Fibroblast of lung (primary cell): ENCODE measurements at regions not wholly inside any gene's neighbourhood (a gene's known extent, or its start where the extent isn't known, plus 50 kb on each side); places are given as distances from the start of the nearest gene placed in this dataset.

ENCODE experiments used
- DNase-seq, 2 donors: peaks; one replicate each; pipeline versions ENCODE4 v3.0.0 to v3.0.0-alpha.2; 2010; ENCODE audit warnings: low read depth in 2 of 2
- H2AFZ ChIP-seq: 2 replicates; pipeline ENCODE4 v1.5.1; 2012; ENCODE audit warnings: low read length, control low read depth, inconsistent platforms
- H3K27ac ChIP-seq: 2 replicates; pipeline ENCODE4 v1.5.1; 2011; ENCODE audit warnings: low read length, control low read depth; ENCODE audit not compliant: insufficient read depth
- H3K27me3 ChIP-seq: 2 replicates; pipeline ENCODE4 v1.5.1; 2011; ENCODE audit warnings: mild to moderate bottlenecking, low read length; ENCODE audit not compliant: control insufficient read depth, insufficient read depth
- H3K36me3 ChIP-seq: 2 replicates; pipeline ENCODE4 v1.5.1; 2011; ENCODE audit warnings: low read length; ENCODE audit not compliant: control insufficient read depth, insufficient read depth
- H3K4me1 ChIP-seq: 2 replicates; pipeline ENCODE4 v1.5.1; 2011; ENCODE audit warnings: low read length; ENCODE audit not compliant: control insufficient read depth, insufficient read depth; ENCODE audit errors: extremely low read depth
- H3K4me2 ChIP-seq: 2 replicates; pipeline ENCODE4 v1.5.1; 2011; ENCODE audit warnings: low read length, control low read depth; ENCODE audit not compliant: insufficient read depth; ENCODE audit errors: extremely low read depth
- H3K4me3 ChIP-seq, 4 experiments: fragments of 200-600 bp in 1 of 4; sonication (generic) in 1 of 4; replicated peaks in 1 of 4; 2 replicates each; pipeline ENCODE4 v1.5.1; 2011 to 2016; ENCODE audit warnings: low read length in 4 of 4, low read depth in 3 of 4, mild to moderate bottlenecking in 3 of 4, control low read depth in 2 of 4, inconsistent platforms in 1 of 4, mixed read lengths in 1 of 4; ENCODE audit not compliant: insufficient read depth in 1 of 4; ENCODE audit errors: control extremely low read depth in 1 of 4
- H3K79me2 ChIP-seq: 2 replicates; pipeline ENCODE4 v1.5.1; 2012; ENCODE audit warnings: mild to moderate bottlenecking, low read length, inconsistent platforms; ENCODE audit not compliant: control insufficient read depth, insufficient read depth
- H3K9ac ChIP-seq: 2 replicates; pipeline ENCODE4 v1.5.1; 2011; ENCODE audit warnings: mild to moderate bottlenecking, low read length, control low read depth; ENCODE audit not compliant: insufficient read depth
- H3K9me3 ChIP-seq: 2 replicates; pipeline ENCODE4 v1.5.1; 2012; ENCODE audit warnings: low read depth, low read length; ENCODE audit not compliant: control insufficient read depth, insufficient read depth
- H4K20me1 ChIP-seq: 2 replicates; pipeline ENCODE4 v1.5.1; 2011; ENCODE audit warnings: low read length; ENCODE audit not compliant: control insufficient read depth, insufficient read depth; ENCODE audit errors: extremely low read depth
- CTCF ChIP-seq, 2 donors: IDR thresholded peaks in 1 of 2; conservative IDR thresholded peaks in 1 of 2; 1 replicate in 1 of 2; 2 replicates in 1 of 2; pipeline ENCODE4 v1.5.1; 2011 to 2012; ENCODE audit warnings: low read length in 2 of 2, control low read depth in 1 of 2, inconsistent platforms in 1 of 2, low read depth in 1 of 2, mild to moderate bottlenecking in 1 of 2
- EZH2 ChIP-seq: IDR thresholded peaks from 2 replicates; pipeline ENCODE4 v1.5.1; 2012; ENCODE audit warnings: low read length, control low read depth, mild to moderate bottlenecking; ENCODE audit errors: missing control alignments

GRCh38 chr1:244200596-244200995 is 149.5 kb downstream of the ZBTB18 start:
- H3K9ac ChIP-seq = no peak overlapping the region
- no peaks in the 10 kb centered on the region for H3K9me3 ChIP-seq
- no peak for DNase-seq
- H4K20me1 ChIP-seq = no peaks in the 10 kb centered on the region
- no peak overlapping the region for H3K4me3 ChIP-seq
- no peak for TF ChIP-seq CTCF (conservative IDR thresholded peaks at IDR 0.05 in 1 of 2, IDR thresholded peaks at IDR 0.05 in 1 of 2; ENCODE audit: low read depth in 1 of 2, low read length in 2 of 2)
- no peak for TF ChIP-seq EZH2
- H3K27ac ChIP-seq = no peak overlapping the region
- no peaks in the 10 kb centered on the region for H3K79me2 ChIP-seq
- H3K36me3 ChIP-seq = no peaks in the 10 kb centered on the region
- H3K4me1 ChIP-seq = no peaks in the 10 kb centered on the region
- H3K4me2 ChIP-seq = no peak overlapping the region
- no peak overlapping the region for H2AFZ ChIP-seq
- H3K27me3 ChIP-seq = no peaks in the 10 kb centered on the region

- no peak for TF ChIP-seq EZH2
- TF ChIP-seq CTCF (conservative IDR thresholded peaks at IDR 0.05 in 1 of 2, IDR thresholded peaks at IDR 0.05 in 1 of 2; ENCODE audit: low read depth in 1 of 2, low read length in 2 of 2) = no peak
- no peak overlapping the region for H3K4me3 ChIP-seq
These were observed 150.7 kb downstream of the ZBTB18 start for GRCh38 chr1:244201750-244202149.

GRCh38 chr1:244204004-244204403 is 152.9 kb downstream of the ZBTB18 start:
- no peak for DNase-seq
- H3K4me1 ChIP-seq = no peaks in the 10 kb centered on the region
- no peak for TF ChIP-seq EZH2

More at GRCh38 chr1:244201750-244202149, 150.7 kb downstream of the ZBTB18 start:
- Histone ChIP-seq H3K4me2 (no peak overlapping the region), H3K9ac (no peak overlapping the region), H3K9me3 (no peaks in the 10 kb centered on the region), H3K79me2 (no peaks in the 10 kb centered on the region), H3K36me3 (no peaks in the 10 kb centered on the region), H3K4me1 (no peaks in the 10 kb centered on the region), H3K27me3 (no peaks in the 10 kb centered on the region), H4K20me1 (no peaks in the 10 kb centered on the region), H2AFZ (no peak overlapping the region), H3K27ac (no peak overlapping the region)
- no peak for DNase-seq

GRCh38 chr1:244205171-244205570 is 154.1 kb downstream of the ZBTB18 start:
- TF ChIP-seq CTCF (conservative IDR thresholded peaks at IDR 0.05 in 1 of 2, IDR thresholded peaks at IDR 0.05 in 1 of 2; ENCODE audit: low read depth in 1 of 2, low read length in 2 of 2) = no peak
- no peak for TF ChIP-seq EZH2
- Histone ChIP-seq H3K4me3 (no peak overlapping the region), H3K27ac (no peak overlapping the region), H2AFZ (no peak overlapping the region), H3K4me1 (no peaks in the 10 kb centered on the region), H3K4me2 (no peak overlapping the region), H3K9ac (no peak overlapping the region), H3K79me2 (no peaks in the 10 kb centered on the region), H3K9me3 (no peaks in the 10 kb centered on the region), H3K27me3 (no peaks in the 10 kb centered on the region), H3K36me3 (no peaks in the 10 kb centered on the region), H4K20me1 (no peaks in the 10 kb centered on the region)
- DNase-seq = peak in 1 of 2 donors; percentile 45

More at GRCh38 chr1:244204004-244204403, 152.9 kb downstream of the ZBTB18 start:
- H4K20me1 ChIP-seq = no peaks in the 10 kb centered on the region
- H3K79me2 ChIP-seq = no peaks in the 10 kb centered on the region
- no peaks in the 10 kb centered on the region for H3K36me3 ChIP-seq
- H3K27me3 ChIP-seq = no peaks in the 10 kb centered on the region
- H2AFZ ChIP-seq = no peak overlapping the region
- no peak overlapping the region for H3K9ac ChIP-seq
- H3K4me2 ChIP-seq = no peak overlapping the region
- H3K27ac ChIP-seq = no peak overlapping the region
- no peak overlapping the region for H3K4me3 ChIP-seq
- no peaks in the 10 kb centered on the region for H3K9me3 ChIP-seq
